ENCODE measurements at regions not wholly inside any gene's neighbourhood (a gene's known extent, or its start where the extent isn't known, plus 50 kb on each side); places are given as distances from the start of the nearest gene placed in this dataset.

DNA sequence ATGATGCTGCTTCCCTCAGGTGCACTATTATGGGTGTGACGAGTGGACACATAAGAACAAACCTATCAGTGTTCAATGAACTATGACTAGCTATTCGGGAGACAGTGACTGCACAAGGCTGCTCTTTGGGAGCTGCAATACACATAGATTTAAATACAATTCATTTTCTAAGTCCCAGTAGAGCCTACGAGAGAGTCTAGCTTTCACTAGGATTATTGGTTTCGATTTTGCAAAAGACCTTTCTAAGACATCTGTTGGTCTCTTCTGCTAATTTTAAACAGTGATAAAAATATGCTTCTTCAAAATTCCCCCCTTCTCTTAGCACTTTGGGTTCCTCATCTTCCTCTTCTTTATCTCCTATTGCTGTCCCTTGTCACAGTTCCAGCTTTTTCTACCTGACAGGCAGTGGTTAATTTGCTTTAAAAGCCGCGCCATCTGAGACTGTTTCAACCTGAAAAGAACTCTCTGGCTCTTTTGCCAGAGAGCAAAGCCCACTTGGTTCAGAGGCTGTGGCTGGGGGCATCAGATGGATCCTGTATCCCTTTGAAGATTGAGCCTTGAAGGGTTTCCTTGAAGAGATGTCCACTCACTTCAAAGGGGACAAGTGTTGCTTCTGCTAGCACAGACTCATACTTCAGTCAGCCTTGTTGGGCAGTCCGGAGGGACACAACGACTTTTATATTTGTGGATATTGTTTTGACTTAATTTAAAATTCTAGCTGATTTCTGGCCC, 241.5 kb downstream of the MAN2A1 start:
- H3K4me3 ChIP-seq (ENCODE audit: low read depth, low read length), result no peak overlapping the region
- POLR2A ChIA-PET, result no interaction called here

DNA sequence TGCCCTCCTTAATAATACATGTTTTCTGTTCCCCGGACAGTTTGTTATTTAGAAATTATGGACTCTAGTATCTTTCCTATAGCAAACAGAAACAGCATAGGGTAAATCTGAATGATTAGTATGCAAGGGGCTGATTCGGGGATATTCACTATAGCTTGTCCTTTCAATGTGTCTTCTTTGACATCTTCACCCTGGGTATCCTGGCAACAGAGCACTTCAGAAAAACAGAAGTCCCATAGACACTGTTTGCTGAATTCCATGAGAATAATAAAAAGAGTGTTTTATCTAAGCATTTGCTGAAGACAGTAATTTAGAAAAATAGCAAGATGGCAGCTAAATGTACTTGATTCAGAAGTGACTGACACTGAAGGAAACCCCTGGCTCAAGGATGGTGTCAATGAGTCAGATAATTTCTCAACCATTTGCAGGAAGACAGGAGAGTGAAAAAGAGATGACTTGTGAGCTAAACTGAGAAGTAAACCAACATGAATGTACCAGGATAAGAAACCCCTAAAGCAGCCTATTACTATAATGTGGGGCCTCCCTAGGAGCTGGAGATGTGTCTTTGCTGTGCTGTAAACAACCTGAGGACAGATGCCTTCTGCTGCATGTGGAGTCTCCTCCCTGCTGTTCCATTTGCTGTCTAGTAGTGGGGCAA, 246.2 kb downstream of the MAN2A1 start:
- no peak overlapping the region for H3K4me3 ChIP-seq (ENCODE audit: low read depth, low read length)
- CTCF ChIA-PET, result no interaction called here
- no peak for DNase-seq (ENCODE audit: low read depth, low spot score)
- POLR2A ChIA-PET, result no interaction called here
- TF ChIP-seq, protein P1, sequence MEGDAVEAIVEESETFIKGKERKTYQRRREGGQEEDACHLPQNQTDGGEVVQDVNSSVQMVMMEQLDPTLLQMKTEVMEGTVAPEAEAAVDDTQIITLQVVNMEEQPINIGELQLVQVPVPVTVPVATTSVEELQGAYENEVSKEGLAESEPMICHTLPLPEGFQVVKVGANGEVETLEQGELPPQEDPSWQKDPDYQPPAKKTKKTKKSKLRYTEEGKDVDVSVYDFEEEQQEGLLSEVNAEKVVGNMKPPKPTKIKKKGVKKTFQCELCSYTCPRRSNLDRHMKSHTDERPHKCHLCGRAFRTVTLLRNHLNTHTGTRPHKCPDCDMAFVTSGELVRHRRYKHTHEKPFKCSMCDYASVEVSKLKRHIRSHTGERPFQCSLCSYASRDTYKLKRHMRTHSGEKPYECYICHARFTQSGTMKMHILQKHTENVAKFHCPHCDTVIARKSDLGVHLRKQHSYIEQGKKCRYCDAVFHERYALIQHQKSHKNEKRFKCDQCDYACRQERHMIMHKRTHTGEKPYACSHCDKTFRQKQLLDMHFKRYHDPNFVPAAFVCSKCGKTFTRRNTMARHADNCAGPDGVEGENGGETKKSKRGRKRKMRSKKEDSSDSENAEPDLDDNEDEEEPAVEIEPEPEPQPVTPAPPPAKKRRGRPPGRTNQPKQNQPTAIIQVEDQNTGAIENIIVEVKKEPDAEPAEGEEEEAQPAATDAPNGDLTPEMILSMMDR (IDR thresholded peaks at IDR 0.05; ENCODE audit: insufficient read depth, low read length, missing control alignments), result no peak

More for the DNA sequence above, 241.5 kb downstream of the MAN2A1 start:
- TF ChIP-seq, protein P1 (IDR thresholded peaks at IDR 0.05; ENCODE audit: insufficient read depth, low read length, missing control alignments), result no peak
- CTCF ChIA-PET, result no interaction called here
- DNase-seq (ENCODE audit: low read depth, low spot score), result no peak

DNA sequence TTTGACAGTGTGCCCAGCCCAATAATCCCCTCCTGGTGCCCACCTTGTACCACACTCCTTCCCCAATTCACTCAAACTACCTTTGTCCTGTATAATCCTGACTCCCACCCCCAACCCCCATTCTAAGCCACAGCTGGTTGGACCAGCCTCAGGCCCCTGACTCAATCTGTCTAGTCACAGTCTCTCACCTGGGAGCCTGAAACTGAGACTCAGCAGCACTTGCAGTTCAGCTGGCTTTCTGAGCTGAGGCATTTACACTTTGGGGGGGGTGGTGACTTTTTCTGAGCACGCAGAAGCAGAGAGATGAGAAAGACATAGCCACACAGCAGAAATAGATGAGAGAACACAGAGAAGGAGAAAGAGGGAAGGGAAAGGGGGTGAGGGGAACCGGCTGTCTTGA, 247.3 kb downstream of the MAN2A1 start:
- CTCF ChIA-PET, result no interaction called here
- DNase-seq (ENCODE audit: low read depth, low spot score), result no peak
- POLR2A ChIA-PET, result no interaction called here
- no peak overlapping the region for H3K4me3 ChIP-seq (ENCODE audit: low read depth, low read length)
- TF ChIP-seq, protein P1 (IDR thresholded peaks at IDR 0.05; ENCODE audit: insufficient read depth, low read length, missing control alignments), result no peak

DNA sequence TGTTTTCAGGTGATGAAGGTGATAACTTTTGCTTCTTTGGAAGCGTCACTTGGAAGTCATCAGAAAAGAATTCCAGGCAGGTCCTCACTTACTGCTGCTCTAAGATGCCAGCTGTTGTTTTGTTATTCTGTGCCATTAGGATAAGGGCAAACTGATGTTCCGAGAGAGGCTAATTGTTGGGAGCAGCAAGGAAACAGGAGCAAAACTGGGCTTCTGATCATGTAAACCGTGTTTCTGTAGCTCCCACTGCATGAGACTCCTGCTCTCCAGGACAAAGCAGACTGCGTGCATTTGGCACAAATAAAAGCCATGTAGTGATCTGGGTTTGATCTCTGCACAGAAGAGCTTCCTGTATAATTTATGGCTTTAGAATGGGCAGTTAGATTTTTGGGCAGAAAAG, 248.2 kb downstream of the MAN2A1 start:
- DNase-seq (ENCODE audit: low read depth, low spot score), result no peak
- no peak overlapping the region for H3K4me3 ChIP-seq (ENCODE audit: low read depth, low read length)
- CTCF ChIA-PET, result interaction anchor here (0.8 to 1.1 kb wide), 2 partner anchors 10 to 330 kb away, joined by 3 to 4 read pairs; no protein-coding TSS in a partner anchor
- POLR2A ChIA-PET, result no interaction called here
- TF ChIP-seq, protein P1 (IDR thresholded peaks at IDR 0.05; ENCODE audit: insufficient read depth, low read length, missing control alignments), result no peak

DNA sequence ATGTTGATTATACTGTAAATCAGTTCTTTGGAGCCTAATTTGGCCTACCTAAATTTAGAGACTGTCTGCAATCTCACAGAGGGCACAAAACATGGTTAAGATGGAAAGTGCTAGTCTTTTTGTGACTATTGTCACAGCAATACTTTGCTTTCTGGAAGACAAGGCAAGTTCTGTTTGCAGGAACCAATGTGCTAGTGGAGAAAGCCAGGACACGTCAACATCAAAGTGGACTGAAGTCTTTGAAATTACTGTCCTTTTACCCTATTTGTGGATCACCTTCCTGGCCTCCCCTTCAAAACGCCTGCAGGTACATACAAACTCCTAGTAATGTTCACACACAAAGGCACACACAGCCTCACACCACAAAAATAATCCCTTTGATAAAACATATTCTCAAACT, 248.7 kb downstream of the MAN2A1 start:
- TF ChIP-seq, protein P1 (IDR thresholded peaks at IDR 0.05; ENCODE audit: insufficient read depth, low read length, missing control alignments), result no peak
- CTCF ChIA-PET, result interaction anchor here (1.1 kb wide), 1 partner anchor 329 kb away, joined by 4 read pairs; no protein-coding TSS in a partner anchor
- no peak overlapping the region for H3K4me3 ChIP-seq (ENCODE audit: low read depth, low read length)
- POLR2A ChIA-PET, result no interaction called here
- no peak for DNase-seq (ENCODE audit: low read depth, low spot score)

DNA sequence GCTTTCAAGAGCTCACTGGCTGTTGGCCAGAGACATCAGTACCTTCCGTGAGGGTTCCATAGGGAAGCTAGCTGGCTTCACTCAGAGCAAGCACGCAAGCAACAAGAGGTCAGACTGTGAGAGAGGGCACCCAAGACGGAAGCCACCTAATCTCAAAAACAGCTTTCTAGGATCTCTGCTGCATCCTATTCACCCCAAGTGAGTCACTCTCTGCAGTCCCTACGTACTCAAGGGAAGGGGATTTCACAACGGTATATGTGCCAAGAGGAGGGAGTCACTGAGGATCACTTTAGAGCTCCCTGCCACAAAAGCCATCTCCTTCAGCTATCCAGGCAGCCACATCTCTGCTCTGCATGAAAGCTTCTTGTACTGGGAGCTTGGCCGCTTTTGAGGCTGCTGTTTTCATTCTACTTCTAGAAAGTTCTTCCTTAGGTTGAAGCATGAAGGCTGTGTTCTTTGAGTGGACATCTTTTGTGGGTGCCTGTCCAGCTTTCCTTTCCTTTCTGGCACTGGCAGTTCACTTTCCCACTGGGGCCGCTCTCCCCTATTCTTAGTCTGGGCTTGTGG, 249.5 kb downstream of the MAN2A1 start:
- TF ChIP-seq, protein P1 (IDR thresholded peaks at IDR 0.05; ENCODE audit: insufficient read depth, low read length, missing control alignments), result no peak
- DNase-seq (ENCODE audit: low read depth, low spot score), result no peak
- no peak overlapping the region for H3K4me3 ChIP-seq (ENCODE audit: low read depth, low read length)
- ChIA-PET POLR2A (no interaction called here), CTCF (no interaction called here)

Data from AG04449 (cell line).